ENCODE measurements at regions not wholly inside any gene's neighbourhood (a gene's known extent, or its start where the extent isn't known, plus 50 kb on each side); places are given as distances from the start of the nearest gene placed in this dataset.

DNA sequence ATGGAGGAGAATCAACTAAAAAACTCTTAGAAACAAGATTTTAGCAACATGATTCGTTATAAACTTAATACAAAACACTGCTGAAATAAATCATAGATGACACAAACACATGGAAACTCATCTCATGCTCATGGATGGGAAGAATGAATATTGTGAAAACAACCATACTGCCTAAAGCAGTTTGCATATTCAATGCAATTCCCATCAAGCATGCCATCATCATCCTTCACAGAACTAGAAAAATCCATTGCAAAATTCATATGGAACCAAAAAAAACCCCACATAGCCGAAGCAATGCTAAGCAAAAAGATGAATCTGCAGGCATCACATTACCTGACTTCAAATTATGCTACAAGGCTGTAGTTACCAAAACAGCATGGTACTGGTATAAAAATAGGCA, 1015.8 kb upstream of the GRIA3 start:
- TF ChIP-seq, protein P1, sequence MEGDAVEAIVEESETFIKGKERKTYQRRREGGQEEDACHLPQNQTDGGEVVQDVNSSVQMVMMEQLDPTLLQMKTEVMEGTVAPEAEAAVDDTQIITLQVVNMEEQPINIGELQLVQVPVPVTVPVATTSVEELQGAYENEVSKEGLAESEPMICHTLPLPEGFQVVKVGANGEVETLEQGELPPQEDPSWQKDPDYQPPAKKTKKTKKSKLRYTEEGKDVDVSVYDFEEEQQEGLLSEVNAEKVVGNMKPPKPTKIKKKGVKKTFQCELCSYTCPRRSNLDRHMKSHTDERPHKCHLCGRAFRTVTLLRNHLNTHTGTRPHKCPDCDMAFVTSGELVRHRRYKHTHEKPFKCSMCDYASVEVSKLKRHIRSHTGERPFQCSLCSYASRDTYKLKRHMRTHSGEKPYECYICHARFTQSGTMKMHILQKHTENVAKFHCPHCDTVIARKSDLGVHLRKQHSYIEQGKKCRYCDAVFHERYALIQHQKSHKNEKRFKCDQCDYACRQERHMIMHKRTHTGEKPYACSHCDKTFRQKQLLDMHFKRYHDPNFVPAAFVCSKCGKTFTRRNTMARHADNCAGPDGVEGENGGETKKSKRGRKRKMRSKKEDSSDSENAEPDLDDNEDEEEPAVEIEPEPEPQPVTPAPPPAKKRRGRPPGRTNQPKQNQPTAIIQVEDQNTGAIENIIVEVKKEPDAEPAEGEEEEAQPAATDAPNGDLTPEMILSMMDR (IDR thresholded peaks at IDR 0.05), result no peak
- TF ChIP-seq EP300 (IDR thresholded peaks at IDR 0.05) (no peak), POLR2A (IDR thresholded peaks at IDR 0.05) (no peak), POLR2AphosphoS5 (IDR thresholded peaks at IDR 0.05) (no peak)
